HG02885 (cell line): ENCODE measurements at regions not wholly inside any gene's neighbourhood (a gene's known extent, or its start where the extent isn't known, plus 50 kb on each side); places are given as distances from the start of the nearest gene placed in this dataset.

ENCODE experiments used
- ATAC-seq: cut with Tn5 transposase; IDR thresholded peaks from one replicate; pipeline ENCODE4 v1.9.1; 2021; ENCODE audit warnings: mild to moderate bottlenecking; ENCODE audit not compliant: unreplicated experiment, poor library complexity

- ATAC-seq: no peak
Measured at GRCh38 chr12:62998454-62998853, 63.5 kb upstream of the PPM1H start.

DNA sequence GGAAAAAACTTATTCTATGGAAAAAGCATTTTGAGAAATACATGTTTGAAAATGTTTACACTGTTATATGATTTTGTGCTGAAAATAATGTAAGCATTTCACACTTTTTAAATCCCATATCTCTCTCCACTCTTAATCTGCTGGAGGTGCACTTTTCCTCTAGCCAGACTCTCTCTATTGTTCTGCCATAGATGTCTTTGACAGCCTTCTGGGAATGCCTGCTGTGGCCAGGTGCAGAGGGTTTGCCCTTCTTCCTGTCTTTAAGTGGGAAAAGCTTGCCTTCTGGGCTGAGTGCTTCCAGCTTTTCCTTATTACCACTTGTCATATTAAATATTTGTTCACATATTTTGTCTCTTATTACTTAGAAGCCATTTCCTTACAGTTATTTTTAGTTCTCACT is 60.1 kb upstream of the PPM1H start:
- ATAC-seq: no peak

DNA sequence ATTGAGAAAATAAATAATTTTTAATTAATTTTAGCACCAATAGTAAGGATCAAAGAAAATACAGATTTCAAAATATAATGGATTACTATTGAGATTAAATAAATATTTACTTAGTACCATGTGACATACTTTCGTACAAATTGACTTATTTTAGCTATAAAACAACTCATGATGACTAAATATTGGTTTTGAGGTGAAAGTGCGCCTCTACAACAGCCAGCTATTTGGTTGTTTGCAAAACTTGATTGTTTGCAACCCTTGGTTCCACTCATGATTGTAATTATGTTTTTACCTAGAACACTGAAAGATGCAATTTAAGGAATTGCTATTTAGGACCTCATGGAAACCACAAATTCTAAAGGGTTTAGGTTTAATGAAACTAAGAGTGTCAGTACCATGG is 51.9 kb upstream of the PPM1H start:
- ATAC-seq: no peak
